ENCODE measurements at regions not wholly inside any gene's neighbourhood (a gene's known extent, or its start where the extent isn't known, plus 50 kb on each side); places are given as distances from the start of the nearest gene placed in this dataset.

- no peak for DNase-seq
- Mint-ChIP-seq H3K9me3 (peaks cover 6% of the 10 kb centered on the region in 2 experiments), H3K36me3 (ENCODE audit: insufficient read depth in 1 of 3, low read depth in 3 of 3) (peaks cover 0 to 7% (median 0%) of the 10 kb centered on the region in 3 experiments; a peak in 4 of 7 replicates), H3K27ac (no peak overlapping the region), H3K4me3 (no peak overlapping the region), H3K4me1 (no peaks in the 10 kb centered on the region), H3K27me3 (ENCODE audit: low read depth) (no peaks in the 10 kb centered on the region)
- H4K5ac ChIP-seq (ENCODE audit: insufficient read length, low read depth, low read length), result no peak overlapping the region
- no peak overlapping the region for H2BK20ac ChIP-seq (ENCODE audit: low read depth, low read length, poor library complexity, severe bottlenecking)
- H3K4me2 ChIP-seq (ENCODE audit: insufficient read depth, insufficient read length, low read length), result no peak overlapping the region
- H3K4ac ChIP-seq (ENCODE audit: low read depth, low read length), result no peak overlapping the region
- H3K23ac ChIP-seq (ENCODE audit: insufficient read length, low read depth, low read length), result no peak overlapping the region
- H2BK15ac ChIP-seq (ENCODE audit: low read depth, low read length), result no peak overlapping the region
- H4K20me1 ChIP-seq (ENCODE audit: control insufficient read depth, insufficient read depth, insufficient read length), result no peaks in the 10 kb centered on the region
- no peak overlapping the region for H4K91ac ChIP-seq (ENCODE audit: insufficient read length, low read depth, low read length)
- no peak overlapping the region for H2AK5ac ChIP-seq (ENCODE audit: insufficient read length, low read length)
- no peaks in the 10 kb centered on the region for H3K4me1 ChIP-seq (ENCODE audit: insufficient read depth, low read length)
- no peak overlapping the region for H3K9ac ChIP-seq (ENCODE audit: extremely low read depth, insufficient read length, low read length)
- no peak overlapping the region for H3K27ac ChIP-seq (ENCODE audit: insufficient read length, low read depth, low read length)
- H3K79me1 ChIP-seq (ENCODE audit: insufficient read depth, low read depth, low read length, poor library complexity, severe bottlenecking), result no peaks in the 10 kb centered on the region
- no peak overlapping the region for H2AFZ ChIP-seq (ENCODE audit: low read length)
- no peak overlapping the region for H3K18ac ChIP-seq (ENCODE audit: insufficient read length, low read depth, low read length)
- no peaks in the 10 kb centered on the region for H3K27me3 ChIP-seq (ENCODE audit: insufficient read depth, low read length)
- H3T11ph ChIP-seq (ENCODE audit: low read length), result no peak overlapping the region
- no peak overlapping the region for H2BK12ac ChIP-seq (ENCODE audit: insufficient read length, low read depth, low read length)
- H3K79me2 ChIP-seq (ENCODE audit: insufficient read depth, low read length), result no peaks in the 10 kb centered on the region
- H3K56ac ChIP-seq (ENCODE audit: insufficient read length, low read depth, low read length), result no peak overlapping the region
- WGBS (ENCODE audit: extremely low coverage, insufficient read length, low lambda C conversion rate), result no CpG with 5 or more reads among the region's 2 CpGs
- no peak overlapping the region for H2BK120ac ChIP-seq (ENCODE audit: low read depth, low read length, poor library complexity, severe bottlenecking)
- no peaks in the 10 kb centered on the region for H3K23me2 ChIP-seq (ENCODE audit: insufficient read length, low read depth, low read length, poor library complexity, severe bottlenecking)
- no peaks in the 10 kb centered on the region for H3K9me3 ChIP-seq (ENCODE audit: control insufficient read depth, low read depth, low read length)
- no peak for TF ChIP-seq CTCF (conservative IDR thresholded peaks at IDR 0.05)
- H2BK5ac ChIP-seq (ENCODE audit: insufficient read length, low read length), result no peak overlapping the region
- H4K8ac ChIP-seq (replicated peaks; ENCODE audit: insufficient read length, low read depth, low read length), result no peak overlapping the region
- no peak overlapping the region for H3K14ac ChIP-seq (ENCODE audit: insufficient read depth, low read length)
Observed at GRCh38 chr19:33962161-33962560, 165.5 kb downstream of the KCTD15 start.

Measured in H9 (cell line).